ENCODE measurements at regions not wholly inside any gene's neighbourhood (a gene's known extent, or its start where the extent isn't known, plus 50 kb on each side); places are given as distances from the start of the nearest gene placed in this dataset.
A peak's percentile ranks its signal among the peaks of the same experiment; 100 is the strongest.
"Not testable (repeated sequence)": the region's sequence is repeated elsewhere in the genome, so short reads cannot be mapped to it uniquely, and the experiment has no call there.

- no peak for DNase-seq (ENCODE audit: low read depth)
Measured at GRCh38 chr1:199780948-199781670, 246.4 kb upstream of the NR5A2 start.

- peak; percentile 7 for DNase-seq (ENCODE audit: low read depth)
Measured at GRCh38 chr1:199784138-199784895, 243.2 kb upstream of the NR5A2 start.

- DNase-seq (ENCODE audit: low read depth), result no peak
Measured at GRCh38 chr1:199786695-199787094, 240.8 kb upstream of the NR5A2 start.

GRCh38 chr1:199789141-199789540, 238.4 kb upstream of the NR5A2 start:
- DNase-seq (ENCODE audit: low read depth), result no peak

- no peak for DNase-seq (ENCODE audit: low read depth)
Measured at GRCh38 chr1:199791495-199791894, 236.0 kb upstream of the NR5A2 start.

GRCh38 chr1:199792874-199793273, 234.6 kb upstream of the NR5A2 start:
- no peak for DNase-seq (ENCODE audit: low read depth)

- DNase-seq (ENCODE audit: low read depth), result no peak
Measured at GRCh38 chr1:199794105-199794863, 233.2 kb upstream of the NR5A2 start.

- no peak for DNase-seq (ENCODE audit: low read depth)
Measured at GRCh38 chr1:199799116-199799515, 228.4 kb upstream of the NR5A2 start.

GRCh38 chr1:199804526-199804925, 223.0 kb upstream of the NR5A2 start:
- no peak for DNase-seq (ENCODE audit: low read depth)

GRCh38 chr1:199808110-199808870, 219.2 kb upstream of the NR5A2 start:
- DNase-seq (ENCODE audit: low read depth), result peak; percentile 27

- no peak for DNase-seq (ENCODE audit: low read depth)
Measured at GRCh38 chr1:199809311-199809710, 218.2 kb upstream of the NR5A2 start.

GRCh38 chr1:199811163-199811562, 216.3 kb upstream of the NR5A2 start:
- DNase-seq (ENCODE audit: low read depth), result no peak

GRCh38 chr1:199813198-199813597, 214.3 kb upstream of the NR5A2 start:
- DNase-seq (ENCODE audit: low read depth), result no peak

- DNase-seq (ENCODE audit: low read depth), result no peak
Measured at GRCh38 chr1:199815947-199816346, 211.6 kb upstream of the NR5A2 start.

- DNase-seq (ENCODE audit: low read depth), result no peak
Measured at GRCh38 chr1:199817266-199817665, 210.2 kb upstream of the NR5A2 start.

- DNase-seq (ENCODE audit: low read depth), result no peak
Measured at GRCh38 chr1:199821029-199821779, 206.3 kb upstream of the NR5A2 start.

- DNase-seq (ENCODE audit: low read depth), result no peak
Measured at GRCh38 chr1:199832451-199832850, 195.1 kb upstream of the NR5A2 start.

- DNase-seq (ENCODE audit: low read depth), result no peak
Measured at GRCh38 chr1:199834711-199835110, 192.8 kb upstream of the NR5A2 start.

GRCh38 chr1:199836430-199836829, 191.1 kb upstream of the NR5A2 start:
- DNase-seq (ENCODE audit: low read depth), result no peak

GRCh38 chr1:199837321-199837720, 190.2 kb upstream of the NR5A2 start:
- no peak for DNase-seq (ENCODE audit: low read depth)

- DNase-seq (ENCODE audit: low read depth), result not testable (repeated sequence)
Measured at GRCh38 chr1:199839608-199840007, 187.9 kb upstream of the NR5A2 start.

All from Daoy (cell line).